AG09319 (cell line): ENCODE measurements at regions not wholly inside any gene's neighbourhood (a gene's known extent, or its start where the extent isn't known, plus 50 kb on each side); places are given as distances from the start of the nearest gene placed in this dataset.

ENCODE experiments used
- DNase-seq: peaks from one replicate; pipeline ENCODE4 v3.0.0-alpha.2; 2010; ENCODE audit warnings: low read depth; ENCODE audit errors: extremely low read depth
- TF ChIP-seq, protein P1 (sequence below): IDR thresholded peaks from 2 replicates; pipeline ENCODE4 v1.5.1; 2011; ENCODE audit warnings: low read depth, mild to moderate bottlenecking, inconsistent platforms, low read length, moderate library complexity

GRCh38 chr6:12593771-12594529, 122.6 kb upstream of the PHACTR1 start:
- TF ChIP-seq, protein P1, sequence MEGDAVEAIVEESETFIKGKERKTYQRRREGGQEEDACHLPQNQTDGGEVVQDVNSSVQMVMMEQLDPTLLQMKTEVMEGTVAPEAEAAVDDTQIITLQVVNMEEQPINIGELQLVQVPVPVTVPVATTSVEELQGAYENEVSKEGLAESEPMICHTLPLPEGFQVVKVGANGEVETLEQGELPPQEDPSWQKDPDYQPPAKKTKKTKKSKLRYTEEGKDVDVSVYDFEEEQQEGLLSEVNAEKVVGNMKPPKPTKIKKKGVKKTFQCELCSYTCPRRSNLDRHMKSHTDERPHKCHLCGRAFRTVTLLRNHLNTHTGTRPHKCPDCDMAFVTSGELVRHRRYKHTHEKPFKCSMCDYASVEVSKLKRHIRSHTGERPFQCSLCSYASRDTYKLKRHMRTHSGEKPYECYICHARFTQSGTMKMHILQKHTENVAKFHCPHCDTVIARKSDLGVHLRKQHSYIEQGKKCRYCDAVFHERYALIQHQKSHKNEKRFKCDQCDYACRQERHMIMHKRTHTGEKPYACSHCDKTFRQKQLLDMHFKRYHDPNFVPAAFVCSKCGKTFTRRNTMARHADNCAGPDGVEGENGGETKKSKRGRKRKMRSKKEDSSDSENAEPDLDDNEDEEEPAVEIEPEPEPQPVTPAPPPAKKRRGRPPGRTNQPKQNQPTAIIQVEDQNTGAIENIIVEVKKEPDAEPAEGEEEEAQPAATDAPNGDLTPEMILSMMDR = no peak

DNA sequence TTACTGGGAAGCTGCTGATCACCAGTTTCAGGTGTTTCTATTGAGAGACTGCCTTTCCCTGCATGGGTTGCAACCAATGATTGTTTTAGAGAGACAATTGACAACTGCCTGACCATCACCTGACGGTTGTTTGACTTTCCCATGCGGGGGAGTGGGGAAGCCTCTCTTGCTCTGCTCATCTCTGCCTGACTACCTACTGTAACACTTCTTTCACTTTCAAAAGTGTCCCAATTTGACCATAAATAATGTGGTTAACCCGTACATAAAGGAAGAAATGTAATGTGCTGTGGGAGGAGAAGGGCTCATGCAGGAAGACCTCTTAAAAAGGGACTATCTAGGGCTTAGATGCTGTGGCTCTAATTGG, 122.1 kb upstream of the PHACTR1 start:
- TF ChIP-seq, protein P1 = no peak
- no peak for DNase-seq

More at GRCh38 chr6:12593771-12594529, 122.6 kb upstream of the PHACTR1 start:
- no peak for DNase-seq

DNA sequence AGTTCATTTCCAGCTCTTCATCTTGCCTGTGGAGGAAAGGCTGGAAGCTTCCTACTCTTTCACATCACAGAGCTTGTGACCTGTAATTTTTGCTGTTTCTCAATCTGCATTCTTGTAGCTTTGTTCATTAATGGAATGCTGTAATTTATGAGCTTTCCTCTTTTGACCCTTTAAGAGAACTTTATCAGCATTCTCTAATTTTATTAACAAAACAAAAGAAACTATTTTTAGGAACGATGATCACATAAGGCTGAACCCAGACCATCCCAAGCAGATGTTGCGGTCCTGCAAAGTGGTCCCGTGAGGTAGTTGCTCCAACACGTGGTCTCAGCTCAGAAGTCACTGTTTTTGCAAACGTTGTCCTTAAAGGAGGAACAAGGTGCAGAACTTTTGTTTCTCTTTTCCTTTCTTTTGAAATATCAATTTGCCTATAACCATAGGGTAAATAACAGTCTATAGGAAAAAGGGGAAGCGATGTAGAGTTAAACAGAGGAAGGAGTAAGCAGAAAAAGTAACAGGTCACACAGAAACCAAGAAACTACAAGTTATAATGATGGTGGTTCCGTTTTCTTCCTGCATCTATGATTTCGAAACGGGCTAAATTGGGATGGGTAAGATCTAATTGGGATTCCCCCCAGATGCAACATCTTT, 121.3 kb upstream of the PHACTR1 start:
- TF ChIP-seq, protein P1 = no peak
- DNase-seq = no peak

GRCh38 chr6:12596731-12597130, 119.8 kb upstream of the PHACTR1 start:
- TF ChIP-seq, protein P1 = no peak
- DNase-seq = no peak

GRCh38 chr6:12598919-12599318, 117.6 kb upstream of the PHACTR1 start:
- TF ChIP-seq, protein P1 = no peak
- DNase-seq = no peak

- no peak for DNase-seq
- TF ChIP-seq, protein P1 = no peak
Observed at GRCh38 chr6:12601881-12602280, 114.7 kb upstream of the PHACTR1 start.

- no peak for DNase-seq
- TF ChIP-seq, protein P1 = no peak
Observed at GRCh38 chr6:12602342-12602741, 114.2 kb upstream of the PHACTR1 start.
